ENCODE measurements at regions not wholly inside any gene's neighbourhood (a gene's known extent, or its start where the extent isn't known, plus 50 kb on each side); places are given as distances from the start of the nearest gene placed in this dataset.

DNA sequence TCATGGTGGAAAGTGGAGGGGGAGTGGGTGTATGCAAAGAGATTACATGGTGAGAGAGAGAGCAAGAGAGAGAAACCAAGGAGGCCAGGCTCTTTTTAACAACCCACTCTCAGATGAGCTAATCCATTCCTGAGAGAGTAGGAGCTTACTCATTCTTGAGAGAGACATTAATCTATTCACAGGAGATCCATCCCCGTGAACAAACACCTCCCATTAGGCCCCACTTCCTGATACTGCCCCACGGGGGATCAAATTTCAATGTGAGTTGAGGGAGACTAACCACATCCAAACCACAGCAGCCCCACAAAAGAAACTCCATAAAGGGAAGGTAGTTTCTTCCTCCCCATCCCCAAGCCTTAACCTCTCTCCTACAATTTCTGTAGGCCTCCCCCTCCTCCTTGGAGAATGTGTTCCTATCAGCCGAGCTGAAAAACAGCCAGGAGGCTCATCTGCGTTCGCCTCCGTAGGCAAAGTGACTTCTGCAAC, 450.0 kb downstream of the NPIPA7 start:
- DNase-seq (ENCODE audit: low read depth) = no peak
- TF ChIP-seq, protein P1, sequence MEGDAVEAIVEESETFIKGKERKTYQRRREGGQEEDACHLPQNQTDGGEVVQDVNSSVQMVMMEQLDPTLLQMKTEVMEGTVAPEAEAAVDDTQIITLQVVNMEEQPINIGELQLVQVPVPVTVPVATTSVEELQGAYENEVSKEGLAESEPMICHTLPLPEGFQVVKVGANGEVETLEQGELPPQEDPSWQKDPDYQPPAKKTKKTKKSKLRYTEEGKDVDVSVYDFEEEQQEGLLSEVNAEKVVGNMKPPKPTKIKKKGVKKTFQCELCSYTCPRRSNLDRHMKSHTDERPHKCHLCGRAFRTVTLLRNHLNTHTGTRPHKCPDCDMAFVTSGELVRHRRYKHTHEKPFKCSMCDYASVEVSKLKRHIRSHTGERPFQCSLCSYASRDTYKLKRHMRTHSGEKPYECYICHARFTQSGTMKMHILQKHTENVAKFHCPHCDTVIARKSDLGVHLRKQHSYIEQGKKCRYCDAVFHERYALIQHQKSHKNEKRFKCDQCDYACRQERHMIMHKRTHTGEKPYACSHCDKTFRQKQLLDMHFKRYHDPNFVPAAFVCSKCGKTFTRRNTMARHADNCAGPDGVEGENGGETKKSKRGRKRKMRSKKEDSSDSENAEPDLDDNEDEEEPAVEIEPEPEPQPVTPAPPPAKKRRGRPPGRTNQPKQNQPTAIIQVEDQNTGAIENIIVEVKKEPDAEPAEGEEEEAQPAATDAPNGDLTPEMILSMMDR (IDR thresholded peaks at IDR 0.05; ENCODE audit: insufficient read depth, low read depth, low read length, missing control alignments) = no peak
- H3K4me3 ChIP-seq (ENCODE audit: low read depth, low read length) = no peak overlapping the region

DNA sequence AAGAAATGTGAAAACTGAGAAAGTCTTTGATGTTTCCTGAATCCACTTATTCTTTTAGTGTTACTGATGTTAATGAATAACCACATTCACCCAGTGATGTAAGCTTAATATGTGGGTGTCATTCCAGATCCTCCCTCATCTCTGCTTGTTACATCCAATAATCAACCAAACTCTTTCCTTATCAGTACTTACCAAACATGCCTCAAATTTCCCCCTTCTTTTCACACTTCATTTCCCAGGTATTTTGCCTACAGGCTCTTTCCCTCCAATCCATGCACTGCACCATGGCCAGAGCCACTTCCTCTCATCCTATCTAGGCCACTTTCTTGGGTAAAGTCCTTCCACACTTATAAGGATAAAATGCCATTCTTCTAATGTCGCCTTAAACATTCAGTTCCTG, 451.5 kb downstream of the NPIPA7 start:
- H3K4me3 ChIP-seq (ENCODE audit: low read depth, low read length) = no peak overlapping the region
- TF ChIP-seq, protein P1 (IDR thresholded peaks at IDR 0.05; ENCODE audit: insufficient read depth, low read depth, low read length, missing control alignments) = no peak
- DNase-seq (ENCODE audit: low read depth) = no peak

DNA sequence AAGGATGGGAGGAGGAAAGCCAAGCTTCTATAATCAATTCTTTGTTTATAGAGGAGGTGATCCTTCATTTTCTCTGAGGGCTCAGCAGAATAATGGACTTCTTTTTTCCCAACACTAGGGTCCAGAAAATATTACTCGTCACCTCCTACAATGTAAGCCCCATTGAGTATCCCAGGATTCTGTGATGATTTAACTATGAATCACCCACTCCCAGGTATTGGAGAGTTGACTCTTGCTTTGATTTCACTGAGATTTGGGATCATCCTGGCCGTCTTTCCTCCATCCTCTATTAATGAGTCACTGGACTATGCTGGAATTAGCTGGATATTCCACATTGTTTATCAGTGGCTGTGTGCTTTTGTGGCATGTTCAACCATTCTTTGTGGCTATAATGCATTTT, 452.0 kb downstream of the NPIPA7 start:
- TF ChIP-seq, protein P1 (IDR thresholded peaks at IDR 0.05; ENCODE audit: insufficient read depth, low read depth, low read length, missing control alignments) = no peak
- H3K4me3 ChIP-seq (ENCODE audit: low read depth, low read length) = no peak overlapping the region
- DNase-seq (ENCODE audit: low read depth) = no peak

GRCh38 chr16:16833165-16833564, 454.2 kb downstream of the NPIPA7 start:
- no peak overlapping the region for H3K4me3 ChIP-seq (ENCODE audit: low read depth, low read length)
- TF ChIP-seq, protein P1 (IDR thresholded peaks at IDR 0.05; ENCODE audit: insufficient read depth, low read depth, low read length, missing control alignments) = no peak
- DNase-seq (ENCODE audit: low read depth) = no peak

DNA sequence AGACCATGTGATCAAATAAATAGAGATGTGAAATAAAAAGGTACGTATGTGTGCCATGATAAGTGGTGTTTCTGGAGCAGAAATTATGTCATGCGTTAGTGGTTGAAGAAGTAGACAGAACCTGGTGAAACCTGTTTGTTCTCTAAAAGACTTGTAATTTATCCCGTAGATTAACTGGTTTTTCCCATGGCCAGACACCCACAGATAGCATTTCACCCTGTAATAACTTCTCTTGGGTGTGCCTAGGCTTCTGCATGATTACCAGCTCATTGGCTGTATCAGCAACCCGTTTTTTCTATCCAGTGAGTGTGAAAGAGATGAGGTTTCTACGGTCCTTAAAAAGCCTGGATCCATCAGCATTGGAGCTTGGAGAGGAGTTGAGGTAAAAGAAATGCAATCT, 471.3 kb downstream of the NPIPA7 start:
- no peak for DNase-seq (ENCODE audit: low read depth)
- H3K4me3 ChIP-seq (ENCODE audit: low read depth, low read length) = no peak overlapping the region
- TF ChIP-seq, protein P1 (IDR thresholded peaks at IDR 0.05; ENCODE audit: insufficient read depth, low read depth, low read length, missing control alignments) = no peak

DNA sequence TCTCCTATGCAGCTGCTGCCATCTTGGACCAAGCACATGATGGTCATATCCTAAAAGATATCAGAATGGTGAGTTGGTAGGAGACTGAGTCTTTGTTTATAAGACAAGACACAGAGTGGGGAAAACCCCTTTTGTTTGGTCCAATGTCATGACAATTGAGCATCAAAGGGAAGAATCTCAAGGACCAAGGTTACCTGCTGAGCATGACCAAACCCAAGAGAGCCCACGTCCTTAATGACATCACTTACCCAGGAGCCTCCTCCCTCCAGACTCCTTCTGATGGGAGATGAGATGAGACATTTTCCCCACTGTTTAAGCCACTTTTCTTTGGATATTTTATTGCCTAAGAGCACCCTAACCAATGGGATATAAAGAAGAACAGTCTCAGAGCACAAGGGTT, 478.1 kb downstream of the NPIPA7 start:
- DNase-seq (ENCODE audit: low read depth) = no peak
- no peak overlapping the region for H3K4me3 ChIP-seq (ENCODE audit: low read depth, low read length)
- TF ChIP-seq, protein P1 (IDR thresholded peaks at IDR 0.05; ENCODE audit: insufficient read depth, low read depth, low read length, missing control alignments) = no peak

DNA sequence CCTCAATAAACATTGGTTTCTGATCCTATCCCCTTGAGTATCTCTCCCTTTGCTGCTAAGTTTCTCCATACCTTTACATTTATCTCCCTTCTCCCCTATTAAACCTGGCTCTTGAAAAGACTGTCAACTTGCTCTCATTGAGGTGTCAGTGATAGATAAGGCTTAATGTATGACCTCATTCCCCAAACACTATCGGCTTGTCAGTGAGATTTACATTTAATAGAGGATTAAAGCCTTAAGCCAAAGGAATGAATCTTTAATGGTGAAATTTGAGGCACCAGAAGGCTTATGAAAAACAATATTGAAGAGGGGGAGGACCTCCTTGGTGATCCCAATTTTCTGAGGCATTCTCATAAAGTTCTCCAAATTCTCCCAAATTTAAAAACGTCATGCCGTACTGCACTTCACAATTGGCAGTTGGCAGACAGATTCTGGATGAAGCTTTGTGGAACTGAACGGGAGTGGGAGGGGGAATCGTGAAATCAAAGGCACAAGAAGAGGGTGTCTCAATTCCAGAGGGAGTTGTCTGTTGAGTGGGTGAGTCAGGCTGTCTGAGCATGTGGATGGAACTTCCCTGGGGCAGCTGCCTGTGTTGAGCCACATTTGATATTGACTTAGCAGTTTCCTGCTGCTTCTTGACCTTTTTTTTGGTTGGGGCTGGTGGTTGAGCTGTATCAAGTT, 478.8 kb downstream of the NPIPA7 start:
- DNase-seq (ENCODE audit: low read depth) = no peak
- TF ChIP-seq, protein P1 (IDR thresholded peaks at IDR 0.05; ENCODE audit: insufficient read depth, low read depth, low read length, missing control alignments) = no peak
- no peak overlapping the region for H3K4me3 ChIP-seq (ENCODE audit: low read depth, low read length)

Measured in GM12865 (cell line).